GM19238 (cell line): ENCODE measurements at regions not wholly inside any gene's neighbourhood (a gene's known extent, or its start where the extent isn't known, plus 50 kb on each side); places are given as distances from the start of the nearest gene placed in this dataset.

Source experiments
- DNase-seq: peaks from one replicate; pipeline ENCODE4 v3.0.0; 2011; ENCODE audit warnings: low spot score; ENCODE audit not compliant: insufficient read length

DNA sequence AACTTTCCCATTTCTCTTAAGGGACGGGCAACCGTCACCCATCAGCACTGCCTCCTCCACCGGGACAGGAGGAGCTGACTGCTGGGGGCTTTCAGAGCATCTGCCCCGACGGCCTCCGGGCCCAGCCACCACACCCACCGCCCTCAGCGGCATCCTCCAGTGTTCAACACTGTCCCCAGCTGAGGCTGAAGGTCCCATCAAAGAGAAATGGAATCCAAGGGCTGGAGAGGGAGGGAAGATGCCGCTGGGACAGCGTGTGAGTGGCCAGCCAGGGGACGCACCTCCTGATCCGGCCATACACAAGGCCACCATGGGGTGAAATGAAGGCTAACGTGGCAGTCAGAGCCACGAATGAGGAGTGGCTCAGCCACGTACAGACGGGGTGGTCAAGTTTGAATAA lies 153.6 kb upstream of the PPP2R2D start:
- DNase-seq = no peak

DNA sequence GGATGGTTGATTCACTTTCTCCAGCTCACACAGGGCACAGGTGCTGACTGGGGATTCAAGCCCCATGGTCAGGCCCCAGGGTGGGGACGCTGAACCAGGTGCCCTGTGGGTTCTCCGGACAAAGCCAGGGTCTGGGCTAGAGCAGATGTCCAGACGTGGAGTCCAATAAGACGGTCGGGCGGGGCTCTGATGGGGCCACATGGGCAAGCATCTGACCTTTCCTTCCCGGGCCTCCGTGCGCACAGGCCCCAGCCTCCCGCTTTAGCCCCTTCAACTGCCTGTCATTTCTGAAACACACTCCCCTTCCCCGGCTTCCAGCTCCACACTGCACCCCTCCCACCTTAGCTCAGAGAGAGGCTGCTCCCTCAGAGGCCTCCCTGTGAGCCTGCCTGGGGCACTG lies 153.0 kb upstream of the PPP2R2D start:
- no peak for DNase-seq

DNA sequence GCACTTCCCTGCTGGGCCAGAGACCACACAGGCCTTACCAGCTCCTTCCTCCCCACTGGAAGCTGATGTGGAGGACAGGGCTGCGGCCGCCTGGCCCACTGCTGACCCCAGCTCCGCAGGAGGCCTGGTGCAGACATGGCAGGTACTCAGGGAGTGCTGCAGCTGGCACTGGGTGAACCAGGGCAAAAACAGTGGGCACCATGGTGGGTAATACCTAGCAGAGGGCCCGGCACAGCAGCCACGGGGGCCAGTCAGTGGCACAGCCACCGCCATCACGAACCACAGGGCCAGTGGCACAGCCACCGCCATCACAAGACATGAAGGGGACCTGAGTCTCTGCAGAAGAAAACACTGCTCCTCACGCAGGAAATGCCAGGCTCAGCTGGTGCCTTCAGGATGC lies 152.6 kb upstream of the PPP2R2D start:
- DNase-seq = no peak

DNA sequence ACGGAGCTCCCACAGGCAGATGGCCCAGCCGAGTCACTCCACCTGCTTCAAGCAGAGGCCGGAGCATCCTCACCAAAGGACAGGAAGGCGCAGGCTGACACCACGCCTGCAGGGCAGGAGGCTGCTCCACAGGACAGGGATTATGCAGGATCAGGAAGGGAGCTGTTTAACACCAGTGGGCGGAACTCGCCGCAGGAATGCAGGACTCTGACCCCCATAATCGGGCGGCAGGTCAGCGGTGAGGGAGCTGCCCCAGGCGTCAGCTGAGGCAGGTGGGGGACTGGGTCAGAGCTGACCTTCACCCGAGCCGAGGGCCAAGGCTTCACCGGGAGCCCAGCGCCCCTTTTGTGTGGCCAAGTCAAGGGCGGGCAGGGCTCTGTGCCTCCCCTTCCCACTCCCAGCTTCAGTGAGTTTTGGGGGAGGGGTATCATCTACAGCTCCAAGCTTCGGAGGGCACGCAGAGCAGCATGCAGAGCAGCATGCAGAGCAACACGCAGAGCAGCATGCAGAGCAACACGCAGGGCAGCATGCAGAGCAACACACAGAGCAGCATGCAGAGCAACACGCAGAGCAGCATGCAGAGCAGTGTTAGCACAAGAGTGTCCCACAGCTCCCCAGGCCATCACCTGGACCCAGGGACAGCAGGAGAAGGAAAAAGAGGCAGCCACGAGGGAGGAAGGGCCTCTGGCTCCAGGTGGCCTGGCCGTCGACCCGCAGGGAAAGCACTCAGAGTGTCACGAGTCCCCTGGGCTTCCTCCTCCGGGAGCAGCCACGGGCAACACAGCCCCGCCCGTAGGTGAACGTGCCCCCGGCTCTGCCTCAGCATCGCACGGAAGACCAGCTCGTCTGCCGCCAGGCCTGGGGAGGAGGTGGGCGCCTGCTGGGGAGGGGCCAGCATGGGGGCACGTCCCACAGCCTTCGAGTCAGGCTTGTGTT lies 151.7 kb upstream of the PPP2R2D start:
- DNase-seq = no peak

DNA sequence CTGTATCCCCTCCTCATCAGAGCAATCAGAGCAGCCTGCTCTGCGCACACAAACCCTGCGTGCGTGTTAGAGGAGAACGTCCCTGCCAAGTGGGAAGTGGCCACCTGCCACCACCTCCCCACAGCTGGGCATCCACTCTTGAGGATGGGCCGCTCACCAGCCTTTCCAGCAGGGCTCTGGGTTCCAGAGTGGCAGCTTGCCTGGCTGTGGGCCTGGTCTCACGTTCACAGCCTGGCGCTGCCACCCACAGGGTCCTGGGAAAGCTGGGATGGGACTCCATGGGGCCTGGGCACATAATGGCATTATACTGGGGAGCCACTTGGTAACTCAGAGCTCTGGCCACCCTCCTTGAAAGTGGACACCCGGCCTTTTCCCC lies 151.1 kb upstream of the PPP2R2D start:
- no peak for DNase-seq

DNA sequence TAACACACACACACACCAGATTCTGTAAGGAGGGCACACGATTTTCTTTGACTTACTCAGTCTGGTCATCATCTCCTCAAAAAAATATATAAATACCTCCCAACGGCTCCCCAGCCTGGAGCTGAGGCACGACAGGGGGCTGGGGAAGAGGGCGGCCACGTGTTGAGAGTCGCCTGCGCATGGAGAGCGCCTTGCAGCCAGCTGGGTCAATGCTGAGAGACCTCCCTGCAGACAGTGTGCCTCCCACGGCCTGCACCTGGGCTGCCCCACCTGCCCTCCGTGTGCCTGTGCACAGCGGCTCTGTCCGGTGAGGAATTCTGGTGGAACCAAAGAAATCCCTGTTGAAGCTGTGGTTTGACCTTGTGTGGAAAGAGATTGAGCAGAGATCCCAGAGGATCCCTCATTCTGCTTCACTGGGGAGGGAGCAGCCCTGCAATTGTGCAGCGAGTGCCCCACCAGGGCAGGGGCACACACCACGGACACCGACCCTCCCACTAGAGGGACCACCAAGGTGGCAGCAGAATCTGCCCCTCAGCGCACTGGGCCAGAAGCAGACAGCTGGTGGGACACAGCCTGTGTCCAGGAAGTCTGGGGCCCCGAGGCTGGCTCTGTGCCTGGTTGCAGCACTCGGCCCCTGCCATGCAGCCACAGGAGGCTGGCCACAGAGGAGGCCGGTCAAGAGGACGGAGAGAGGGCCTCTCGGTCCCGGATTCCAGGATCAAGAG lies 150.5 kb upstream of the PPP2R2D start:
- DNase-seq = no peak

DNA sequence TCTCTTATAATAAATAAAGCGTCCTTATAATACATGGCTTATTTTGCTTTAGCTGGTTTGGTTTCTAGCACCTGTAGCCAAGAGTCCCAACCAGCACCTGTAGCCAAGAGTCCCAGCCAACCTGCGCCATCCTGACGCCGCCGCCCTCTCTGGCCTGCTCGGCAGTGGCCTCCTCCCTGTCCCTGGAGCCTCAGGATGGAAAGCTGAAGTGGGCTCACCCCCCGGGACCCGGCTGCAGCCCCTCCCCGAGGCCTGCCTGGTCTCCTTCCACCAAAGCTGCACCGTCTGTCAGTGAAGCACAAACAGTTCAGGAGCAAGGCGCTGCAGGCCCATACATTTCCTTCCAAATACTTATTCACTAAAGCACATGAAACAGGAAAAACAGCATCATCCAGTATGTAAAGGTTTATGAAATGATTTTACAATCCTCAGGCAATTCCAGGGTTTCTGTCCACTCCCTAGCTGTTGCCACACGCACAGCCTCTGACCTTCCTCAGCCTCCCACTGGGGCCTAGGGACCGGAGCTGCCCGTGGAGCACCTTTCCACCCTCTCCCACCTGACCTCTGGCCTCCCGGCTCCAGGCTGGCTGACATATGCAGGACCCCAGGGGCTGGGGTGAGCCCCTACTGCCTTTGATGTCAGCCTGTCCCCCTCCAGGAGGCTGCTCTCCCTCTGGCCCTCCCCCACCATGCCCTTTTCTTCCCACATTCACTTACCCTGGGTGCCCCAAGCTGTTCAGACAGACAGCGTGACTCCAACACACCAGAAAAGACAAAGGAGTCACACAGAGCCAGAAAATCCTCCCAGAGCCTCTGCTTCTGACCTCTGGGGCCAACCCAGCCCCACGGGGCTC lies 149.6 kb upstream of the PPP2R2D start:
- DNase-seq = no peak

DNA sequence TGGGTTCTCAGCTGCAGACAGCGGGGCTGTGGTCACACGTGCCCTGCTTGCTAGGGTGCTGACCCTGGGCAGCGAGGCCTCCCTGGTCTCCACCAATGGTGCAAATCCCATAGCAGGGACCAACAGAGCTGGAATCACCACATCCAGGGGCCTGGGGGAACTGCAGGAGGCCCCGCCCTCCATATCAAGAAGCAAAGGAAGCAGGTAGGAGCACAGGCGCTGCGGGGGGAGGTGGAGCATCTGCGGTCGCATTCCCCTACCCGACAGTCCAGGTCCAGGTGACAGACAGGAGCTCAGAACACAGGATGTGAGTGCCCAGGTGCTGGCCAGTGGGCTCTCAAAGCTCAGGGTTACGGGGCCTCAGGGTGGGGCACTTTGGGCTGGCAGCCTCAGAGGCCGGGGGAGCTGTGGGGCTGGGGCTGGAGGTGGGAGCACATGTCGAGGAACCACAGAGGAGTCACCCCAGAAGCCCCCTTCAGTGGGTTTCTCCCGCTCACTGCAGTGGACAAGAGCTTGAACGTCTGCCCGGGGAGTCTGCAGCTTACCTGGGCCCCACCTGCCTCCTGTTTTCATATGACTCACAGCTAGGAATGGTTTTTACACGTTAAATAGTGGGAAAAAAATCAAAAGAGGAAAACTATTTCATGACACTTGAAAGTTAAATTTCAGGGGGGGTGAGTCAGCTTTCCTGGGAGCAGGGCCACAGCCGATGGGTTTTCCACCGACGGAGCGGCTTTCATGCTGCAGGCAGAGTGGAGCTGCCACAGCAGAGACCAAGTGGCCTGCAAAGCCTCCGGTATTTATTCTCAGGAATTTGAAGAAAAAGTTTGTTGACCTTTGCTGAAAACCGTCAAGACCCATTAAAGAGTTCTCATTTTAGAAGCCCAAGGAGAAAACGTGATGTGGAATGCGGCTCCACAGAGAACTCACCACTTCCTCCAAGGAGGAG lies 148.7 kb upstream of the PPP2R2D start:
- DNase-seq = no peak

DNA sequence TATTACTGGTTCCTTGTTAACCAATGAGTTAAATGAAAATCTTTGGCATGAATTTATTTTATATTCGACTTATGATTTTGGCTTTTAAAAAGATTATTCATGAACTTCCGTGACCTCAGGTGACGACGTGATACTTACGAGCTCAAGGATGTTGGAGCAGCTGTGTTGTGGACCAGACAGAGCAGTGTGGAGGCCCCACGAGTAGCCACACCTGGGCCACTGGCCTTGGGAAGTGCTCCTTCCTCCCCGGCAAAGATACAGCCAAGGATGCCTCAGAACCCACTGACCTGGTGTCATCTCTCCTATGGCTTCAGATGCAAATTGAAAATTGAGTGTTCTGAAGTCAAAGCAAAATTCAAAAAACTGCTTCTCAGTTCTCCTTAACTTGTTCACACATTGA lies 147.5 kb upstream of the PPP2R2D start:
- no peak for DNase-seq

DNA sequence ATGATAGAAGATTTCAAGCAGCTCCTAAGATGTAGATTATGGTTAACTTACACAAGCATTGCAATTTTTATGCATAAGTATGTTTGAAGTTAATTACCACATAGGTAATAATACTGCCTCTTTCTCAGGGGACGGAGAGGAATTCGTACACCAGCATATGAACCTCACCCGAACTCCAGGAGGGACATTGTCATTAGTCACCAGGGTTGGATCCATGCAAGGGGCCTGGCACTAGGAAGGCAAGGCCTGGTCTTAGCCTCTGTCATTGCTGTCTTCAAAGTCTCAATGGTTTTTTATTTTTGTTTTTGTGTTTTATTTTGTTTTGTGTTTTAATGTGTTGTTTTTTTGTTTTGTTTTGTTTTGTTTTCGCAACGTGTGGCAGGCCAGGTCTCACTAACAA lies 145.6 kb upstream of the PPP2R2D start:
- no peak for DNase-seq

DNA sequence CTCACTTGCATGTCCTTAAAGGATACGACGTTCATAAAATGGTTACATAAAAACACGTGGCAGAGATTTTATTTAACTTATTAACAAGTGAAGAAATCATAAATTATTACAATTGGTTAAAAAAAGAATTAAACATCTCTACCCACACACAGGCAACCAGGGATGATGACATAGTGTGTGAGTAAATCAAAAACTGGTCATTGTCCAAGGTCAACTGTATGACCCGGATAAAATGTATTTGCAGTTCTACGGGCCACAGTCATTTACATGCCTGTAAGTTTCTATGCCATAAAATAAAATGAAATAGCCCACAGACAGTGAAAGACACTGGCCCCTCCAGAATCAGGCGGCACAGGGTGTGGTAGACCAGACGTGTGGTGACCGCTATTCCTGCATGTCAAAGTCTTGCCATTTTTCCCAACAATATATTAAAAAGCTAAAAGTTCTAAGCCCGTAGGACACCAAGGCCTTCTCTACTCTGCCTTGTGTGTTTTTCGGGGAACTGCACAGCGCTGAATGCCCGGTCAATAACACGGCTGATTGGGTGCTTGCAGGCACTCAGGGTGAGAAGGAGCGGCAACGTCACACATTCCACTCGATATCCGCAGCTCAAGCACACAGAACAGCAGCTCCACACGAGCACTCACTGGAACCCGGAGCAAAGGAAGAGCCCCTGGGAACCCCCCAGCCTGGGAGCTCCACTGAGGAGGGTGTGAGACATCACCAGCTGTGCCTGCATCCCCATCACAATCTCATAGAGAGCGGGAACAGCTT lies 143.3 kb upstream of the PPP2R2D start:
- DNase-seq = no peak

DNA sequence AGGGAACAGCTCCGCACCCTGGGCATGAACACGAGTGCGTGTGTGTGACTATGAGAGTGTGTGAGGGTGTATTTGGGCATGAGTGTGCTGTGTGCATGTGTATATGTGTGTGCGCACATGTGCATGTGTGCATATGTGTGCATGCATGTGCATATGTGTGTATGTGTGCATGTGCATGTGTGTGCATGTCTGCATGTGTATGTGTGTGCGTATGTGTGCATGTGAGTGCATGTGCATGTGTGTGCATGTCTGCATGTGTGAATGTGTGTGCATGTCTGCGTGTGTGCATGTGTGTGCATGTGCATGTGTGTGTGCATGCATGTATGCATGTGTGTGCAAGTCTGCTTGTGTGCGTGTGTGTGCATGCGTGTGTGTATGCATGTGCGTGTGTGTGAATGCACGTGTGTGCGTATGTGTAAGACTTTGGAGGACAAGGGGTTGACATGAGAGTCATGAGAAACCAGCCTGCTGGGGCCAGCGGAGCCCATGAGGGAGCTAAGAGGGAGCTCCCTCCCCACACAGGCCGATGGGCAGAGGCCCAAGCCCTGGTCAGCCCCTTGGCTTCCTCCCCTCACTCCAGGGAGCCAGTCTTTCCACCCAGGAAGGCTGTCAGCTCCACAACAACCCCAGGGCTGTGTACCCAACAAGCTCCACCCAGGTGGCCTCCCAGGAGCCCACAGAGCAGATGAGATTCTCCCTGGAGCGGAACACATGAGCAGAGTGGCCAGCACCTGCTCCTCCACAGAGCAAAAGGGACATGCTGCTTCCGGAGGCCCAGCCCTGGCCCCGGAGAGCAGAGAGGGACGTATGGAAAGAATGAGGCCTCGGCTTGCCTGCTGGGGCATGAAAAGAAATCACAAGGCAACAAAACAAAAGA lies 142.5 kb upstream of the PPP2R2D start:
- DNase-seq = no peak

DNA sequence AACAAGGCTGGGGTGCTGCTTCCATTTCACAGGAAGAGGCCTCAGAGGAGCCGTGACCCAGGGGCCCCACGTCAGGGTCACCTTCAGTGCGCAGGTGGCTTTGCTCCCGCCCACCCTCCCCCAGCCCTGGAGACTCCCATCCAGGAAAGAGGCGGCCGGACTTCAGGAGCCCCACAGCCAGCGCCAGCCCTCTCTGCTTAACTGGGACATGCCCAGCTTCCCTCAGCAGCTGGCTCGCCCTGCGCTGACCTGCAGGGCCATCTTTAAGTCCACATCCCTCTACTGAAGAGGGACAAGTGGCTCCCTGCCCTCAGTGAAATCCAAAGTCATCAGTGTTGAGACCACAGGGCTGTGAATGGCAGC lies 141.9 kb upstream of the PPP2R2D start:
- no peak for DNase-seq

DNA sequence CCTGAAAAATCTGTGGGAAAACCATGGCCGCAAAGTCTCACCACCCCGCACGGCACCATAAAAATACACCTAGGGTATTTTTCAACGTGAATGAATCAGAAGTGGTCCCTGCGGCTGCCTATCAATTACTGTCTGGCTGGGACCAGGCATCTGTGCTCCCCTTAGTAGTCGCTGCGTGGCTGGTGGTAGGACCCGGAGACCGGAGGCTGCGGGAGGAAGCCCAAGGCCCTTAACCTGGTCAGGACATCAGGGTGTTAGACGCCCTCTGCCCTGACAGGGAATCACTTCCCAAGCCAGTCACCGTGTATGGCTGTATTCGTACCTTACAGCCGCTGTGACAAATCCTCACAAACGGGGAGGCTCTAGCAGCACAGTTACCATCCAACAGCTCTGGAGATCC lies 141.5 kb upstream of the PPP2R2D start:
- DNase-seq = no peak

DNA sequence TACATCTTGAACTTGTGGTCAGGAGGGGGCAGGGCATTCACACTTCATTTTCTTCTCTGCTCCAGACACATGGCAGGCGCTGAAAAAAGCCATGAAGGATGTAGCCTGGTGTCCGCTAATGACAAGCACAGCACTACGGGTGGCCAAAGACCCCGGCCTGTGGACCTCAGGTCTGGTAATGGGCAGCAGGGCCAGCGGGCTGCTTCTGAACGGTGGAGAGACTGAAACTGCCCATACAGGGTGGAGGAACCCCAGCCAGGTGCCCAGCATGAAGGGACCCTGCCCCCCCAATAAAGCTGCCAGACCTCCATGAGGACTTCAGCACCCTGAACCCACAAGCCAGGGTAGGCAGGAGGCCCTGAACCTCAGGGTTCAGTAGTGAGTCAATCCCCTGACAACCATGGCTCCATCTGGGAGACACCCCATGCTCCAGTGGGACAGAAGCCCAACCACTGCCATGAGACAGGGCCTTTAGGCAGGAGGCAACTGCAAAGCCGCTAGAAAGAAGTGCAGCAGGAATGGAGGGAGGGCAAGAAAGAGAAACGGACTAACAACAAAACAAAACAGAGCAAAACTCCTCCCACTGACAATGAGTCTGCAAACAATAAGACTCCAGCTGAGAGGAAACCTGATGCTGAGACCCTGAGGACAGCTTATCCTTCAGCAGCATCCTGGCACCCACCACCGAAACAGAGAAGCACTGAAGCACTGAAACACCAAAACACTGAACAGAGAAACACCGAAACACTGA lies 140.2 kb upstream of the PPP2R2D start:
- DNase-seq = no peak

DNA sequence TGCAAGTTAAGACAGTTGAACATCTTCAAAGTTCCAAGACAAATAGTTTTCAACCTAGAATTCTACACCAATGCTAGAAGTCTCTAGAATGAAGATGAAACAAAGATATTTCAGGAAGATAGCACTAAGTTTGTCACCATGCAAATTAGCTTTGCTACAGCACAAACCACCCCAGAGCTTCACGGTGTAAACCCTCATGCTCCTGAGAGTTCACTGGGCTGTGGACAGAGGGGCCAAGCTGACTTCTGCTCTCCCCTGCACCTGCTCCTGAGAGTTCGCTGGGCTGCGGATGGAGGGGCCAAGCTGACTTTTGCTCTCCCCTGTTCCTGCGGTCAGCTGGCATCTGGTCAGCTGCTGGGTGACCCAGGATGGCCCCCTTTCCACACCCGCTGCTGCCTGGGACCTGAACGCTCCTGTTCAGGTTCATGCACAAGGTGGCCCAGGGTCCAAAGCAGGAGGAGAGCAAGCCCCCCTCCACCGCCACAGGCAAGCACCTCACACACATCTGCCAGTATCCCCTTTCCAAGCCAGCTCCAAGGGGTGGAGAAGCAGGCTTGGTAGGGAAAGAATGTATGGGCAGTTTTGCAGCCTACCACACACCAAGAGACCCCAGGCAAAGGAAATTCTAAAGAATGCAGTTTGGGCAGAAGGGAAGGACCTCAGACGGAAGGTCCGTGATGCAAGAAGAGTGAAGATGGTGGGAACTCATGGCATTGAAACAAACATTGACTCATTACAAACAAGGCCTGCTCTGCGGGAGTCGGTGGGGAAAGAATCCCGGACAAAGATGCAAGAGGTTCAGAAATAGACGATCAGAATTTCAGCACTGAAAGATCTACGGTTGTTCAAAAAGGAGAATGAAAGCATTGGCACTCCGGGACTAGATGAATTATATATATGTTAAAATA lies 137.8 kb upstream of the PPP2R2D start:
- DNase-seq = no peak

DNA sequence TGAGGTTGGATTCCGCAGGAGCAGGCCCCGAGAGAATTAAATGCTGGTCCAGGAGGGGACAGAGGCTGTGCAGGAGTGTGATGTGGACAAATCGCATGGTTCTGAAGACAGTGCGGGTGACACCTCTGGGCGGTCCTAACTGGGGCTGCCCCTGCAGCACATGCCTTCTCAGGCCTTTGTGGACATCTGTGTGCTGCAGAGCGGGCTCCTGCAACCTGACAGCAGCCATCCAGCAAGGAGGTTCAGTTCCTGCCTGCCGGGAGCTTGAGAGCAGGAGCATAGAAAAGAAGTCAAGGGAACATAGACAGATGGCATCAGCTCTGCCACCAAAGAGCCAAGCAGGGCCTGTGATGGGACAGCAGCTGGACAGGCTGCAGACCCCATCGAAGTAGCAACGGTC lies 135.9 kb upstream of the PPP2R2D start:
- no peak for DNase-seq
